ENCODE measurements at regions not wholly inside any gene's neighbourhood (a gene's known extent, or its start where the extent isn't known, plus 50 kb on each side); places are given as distances from the start of the nearest gene placed in this dataset.

GRCh38 chr3:55201779-55202178 lies 273.9 kb upstream of the LRTM1 start:
- TF ChIP-seq EZH2 (IDR thresholded peaks at IDR 0.05) (no peak), POLR2AphosphoS5 (IDR thresholded peaks at IDR 0.05; ENCODE audit: borderline replicate concordance, low read depth, low read length) (no peak), FOXP2 (optimal IDR thresholded peaks at IDR 0.05; ENCODE audit: control extremely low read depth, extremely low read length, insufficient read depth) (no peak)

Measured in SK-N-MC (cell line).